HG03175 (cell line): ENCODE measurements at regions not wholly inside any gene's neighbourhood (a gene's known extent, or its start where the extent isn't known, plus 50 kb on each side); places are given as distances from the start of the nearest gene placed in this dataset.

Source experiments
- ATAC-seq: cut with Tn5 transposase; IDR thresholded peaks from one replicate; pipeline ENCODE4 v1.9.1; 2021; ENCODE audit warnings: mild to moderate bottlenecking, moderate library complexity; ENCODE audit not compliant: unreplicated experiment

- no peak for ATAC-seq
Observed at GRCh38 chr5:168176251-168176650, 115.2 kb upstream of the WWC1 start.

- ATAC-seq: no peak
Observed at GRCh38 chr5:168176941-168177340, 114.5 kb upstream of the WWC1 start.

GRCh38 chr5:168177831-168178450 is 113.5 kb upstream of the WWC1 start:
- ATAC-seq: no peak

- ATAC-seq: no peak
Observed at GRCh38 chr5:168179192-168179593, 112.3 kb upstream of the WWC1 start.

GRCh38 chr5:168182269-168182668 is 109.2 kb upstream of the WWC1 start:
- ATAC-seq: no peak

- ATAC-seq: no peak
Observed at GRCh38 chr5:168184103-168184502, 107.3 kb upstream of the WWC1 start.

- no peak for ATAC-seq
Observed at GRCh38 chr5:168186289-168187074, 105.0 kb upstream of the WWC1 start.

GRCh38 chr5:168187614-168188013 is 103.8 kb upstream of the WWC1 start:
- no peak for ATAC-seq

- no peak for ATAC-seq
Observed at GRCh38 chr5:168188182-168188581, 103.3 kb upstream of the WWC1 start.

- no peak for ATAC-seq
Observed at GRCh38 chr5:168192120-168192519, 99.3 kb upstream of the WWC1 start.

- ATAC-seq: no peak
Observed at GRCh38 chr5:168193493-168194250, 97.8 kb upstream of the WWC1 start.

- no peak for ATAC-seq
Observed at GRCh38 chr5:168195110-168195509, 96.3 kb upstream of the WWC1 start.

GRCh38 chr5:168198359-168198758 is 93.1 kb upstream of the WWC1 start:
- ATAC-seq: no peak

- no peak for ATAC-seq
Observed at GRCh38 chr5:168202996-168203395, 88.4 kb upstream of the WWC1 start.

GRCh38 chr5:168204165-168204564 is 87.3 kb upstream of the WWC1 start:
- ATAC-seq: no peak

GRCh38 chr5:168207450-168208029 is 83.9 kb upstream of the WWC1 start:
- ATAC-seq: no peak

GRCh38 chr5:168209244-168209995 is 82.0 kb upstream of the WWC1 start:
- ATAC-seq: no peak

- ATAC-seq: no peak
Observed at GRCh38 chr5:168209997-168210396, 81.4 kb upstream of the WWC1 start.

GRCh38 chr5:168211245-168211644 is 80.2 kb upstream of the WWC1 start:
- ATAC-seq: no peak

GRCh38 chr5:168211936-168212335 is 79.5 kb upstream of the WWC1 start:
- ATAC-seq: no peak

GRCh38 chr5:168214071-168214470 is 77.4 kb upstream of the WWC1 start:
- ATAC-seq: no peak
